Fibroblast of the aortic adventitia (primary cell): ENCODE measurements at regions not wholly inside any gene's neighbourhood (a gene's known extent, or its start where the extent isn't known, plus 50 kb on each side); places are given as distances from the start of the nearest gene placed in this dataset.

Source experiments
- DNase-seq: peaks from one replicate; pipeline ENCODE4 v3.0.0-alpha.2; 2010; ENCODE audit warnings: low read depth
- H3K4me3 ChIP-seq: 2 replicates; pipeline ENCODE4 v1.5.1; 2011; ENCODE audit warnings: low read depth, mild to moderate bottlenecking, control low read depth, low read length, moderate library complexity
- TF ChIP-seq, protein P1 (sequence below): IDR thresholded peaks from 2 replicates; pipeline ENCODE4 v1.5.1; 2011; ENCODE audit warnings: mild to moderate bottlenecking, low read length, control low read depth, inconsistent platforms; ENCODE audit not compliant: insufficient read depth

DNA sequence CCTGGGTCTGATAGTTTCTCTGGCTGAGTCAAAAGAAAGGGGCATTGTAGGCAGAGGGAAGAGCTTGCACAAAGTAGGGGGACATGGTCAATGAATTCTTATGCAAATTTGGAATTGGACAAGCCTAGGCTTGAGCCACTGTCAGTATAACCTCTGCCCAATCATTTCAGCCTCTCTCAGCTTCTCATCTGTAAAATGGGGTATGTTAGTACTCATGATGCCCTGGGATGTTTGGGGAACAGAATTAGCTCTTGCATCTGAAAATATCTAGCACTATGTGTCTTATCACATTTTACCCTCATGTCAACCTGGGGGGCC lies 148.6 kb downstream of the DHX35 start:
- no peak for DNase-seq
- no peak overlapping the region for H3K4me3 ChIP-seq
- TF ChIP-seq, protein P1, sequence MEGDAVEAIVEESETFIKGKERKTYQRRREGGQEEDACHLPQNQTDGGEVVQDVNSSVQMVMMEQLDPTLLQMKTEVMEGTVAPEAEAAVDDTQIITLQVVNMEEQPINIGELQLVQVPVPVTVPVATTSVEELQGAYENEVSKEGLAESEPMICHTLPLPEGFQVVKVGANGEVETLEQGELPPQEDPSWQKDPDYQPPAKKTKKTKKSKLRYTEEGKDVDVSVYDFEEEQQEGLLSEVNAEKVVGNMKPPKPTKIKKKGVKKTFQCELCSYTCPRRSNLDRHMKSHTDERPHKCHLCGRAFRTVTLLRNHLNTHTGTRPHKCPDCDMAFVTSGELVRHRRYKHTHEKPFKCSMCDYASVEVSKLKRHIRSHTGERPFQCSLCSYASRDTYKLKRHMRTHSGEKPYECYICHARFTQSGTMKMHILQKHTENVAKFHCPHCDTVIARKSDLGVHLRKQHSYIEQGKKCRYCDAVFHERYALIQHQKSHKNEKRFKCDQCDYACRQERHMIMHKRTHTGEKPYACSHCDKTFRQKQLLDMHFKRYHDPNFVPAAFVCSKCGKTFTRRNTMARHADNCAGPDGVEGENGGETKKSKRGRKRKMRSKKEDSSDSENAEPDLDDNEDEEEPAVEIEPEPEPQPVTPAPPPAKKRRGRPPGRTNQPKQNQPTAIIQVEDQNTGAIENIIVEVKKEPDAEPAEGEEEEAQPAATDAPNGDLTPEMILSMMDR = no peak

DNA sequence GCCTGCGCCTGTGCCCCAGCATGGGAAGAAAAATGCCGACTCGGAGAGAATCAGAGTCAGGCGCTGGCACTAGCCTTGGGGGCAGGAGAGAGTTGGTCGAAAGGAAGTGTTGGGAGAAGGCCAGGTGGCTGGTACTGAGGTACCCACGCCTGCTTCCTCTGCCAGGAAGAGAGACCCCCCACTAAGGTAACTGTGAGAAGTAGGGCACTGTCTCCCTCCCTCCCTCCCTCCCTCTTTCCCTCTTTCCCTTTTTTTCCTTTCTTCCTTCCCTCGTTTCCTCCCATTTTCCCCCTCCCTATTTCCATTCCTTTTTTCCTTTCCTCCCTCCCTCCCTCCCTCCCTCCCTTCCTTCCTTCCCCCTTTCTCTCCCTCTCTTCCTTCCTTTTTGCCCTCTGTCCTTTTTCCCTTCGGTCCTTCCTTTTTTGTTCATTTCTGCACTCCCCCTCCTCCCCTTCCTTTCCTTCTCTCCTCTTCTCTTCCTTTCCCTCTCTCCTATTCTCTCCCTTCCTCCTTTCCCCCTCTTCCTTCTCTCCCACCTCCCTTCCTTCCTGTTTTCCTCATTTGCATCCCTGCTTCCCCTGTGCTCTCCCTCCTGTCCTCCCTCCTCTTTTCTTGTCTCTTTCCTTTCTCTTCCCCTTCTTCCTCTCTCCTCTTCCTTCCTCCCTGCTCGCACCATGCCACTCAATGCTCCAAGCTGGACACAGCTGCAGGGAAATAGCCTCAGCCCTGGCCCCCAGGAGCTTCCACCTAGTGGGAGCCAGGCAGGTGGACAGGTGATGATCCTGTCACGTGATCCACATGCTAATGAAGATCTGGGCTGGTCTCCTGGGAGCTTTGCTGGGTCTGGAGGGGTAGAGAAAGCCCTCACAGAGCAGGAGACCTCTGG lies 148.0 kb downstream of the DHX35 start:
- TF ChIP-seq, protein P1 = no peak
- no peak for DNase-seq
- H3K4me3 ChIP-seq = no peak overlapping the region

DNA sequence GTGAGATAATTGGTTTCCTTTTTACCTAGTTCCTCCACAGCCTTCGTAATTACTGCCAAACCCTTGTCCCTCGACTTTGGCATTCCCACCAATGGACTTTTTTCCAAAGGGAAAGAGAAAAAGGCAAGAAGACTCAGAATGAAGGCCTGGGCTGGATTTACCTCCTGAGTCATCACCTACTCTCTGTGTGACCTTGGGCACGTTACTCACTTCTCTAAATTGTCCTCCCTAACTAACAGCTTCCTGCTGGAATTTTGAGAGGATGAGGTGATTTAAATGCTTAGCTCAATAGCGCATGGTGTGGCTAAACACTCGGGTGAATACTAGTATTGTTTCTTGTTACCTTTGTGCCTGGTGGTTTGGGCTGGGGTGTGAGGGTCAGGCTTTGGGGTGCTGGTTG lies 146.6 kb downstream of the DHX35 start:
- H3K4me3 ChIP-seq = no peak overlapping the region
- DNase-seq = peak; percentile 17
- TF ChIP-seq, protein P1 = no peak

DNA sequence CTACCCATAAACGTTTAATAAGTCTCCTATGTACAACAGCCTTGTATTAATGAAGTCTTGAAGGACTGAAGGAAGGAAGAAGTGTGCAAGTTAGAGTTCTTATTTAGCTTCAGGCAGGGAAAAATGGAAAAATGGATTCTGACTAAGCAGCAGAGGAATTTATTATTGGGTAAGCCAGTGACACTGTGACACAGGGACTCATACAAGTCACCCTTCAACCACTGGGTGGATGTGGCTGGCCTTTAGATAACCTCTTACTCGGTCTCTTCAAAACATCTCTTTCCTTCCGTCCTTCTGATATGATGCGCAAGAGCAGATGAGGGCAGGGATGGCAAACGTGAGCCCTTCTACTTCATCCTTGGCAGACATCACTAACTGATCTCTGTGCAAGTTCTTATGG lies 145.6 kb downstream of the DHX35 start:
- no peak for DNase-seq
- H3K4me3 ChIP-seq = no peak overlapping the region
- TF ChIP-seq, protein P1 = no peak

DNA sequence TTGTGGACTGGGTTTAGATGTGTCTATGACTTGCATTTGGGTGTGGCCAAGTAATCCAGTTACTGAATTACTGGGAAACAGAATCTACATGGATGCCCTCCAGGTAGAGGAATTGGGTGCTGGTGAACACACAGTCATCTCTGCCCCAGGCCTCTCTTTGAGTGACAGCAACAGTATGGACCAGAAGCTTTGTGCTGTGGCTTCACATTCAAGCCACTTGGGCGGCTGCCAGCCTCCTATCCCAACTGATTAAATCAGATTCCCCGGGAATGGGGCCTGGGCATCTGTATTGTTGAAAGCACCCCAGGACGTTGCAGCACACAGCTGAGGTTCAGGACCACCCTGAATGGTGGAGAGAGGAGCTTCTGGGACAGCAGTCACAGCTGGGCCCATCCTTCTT lies 144.6 kb downstream of the DHX35 start:
- H3K4me3 ChIP-seq = no peak overlapping the region
- TF ChIP-seq, protein P1 = no peak
- no peak for DNase-seq

DNA sequence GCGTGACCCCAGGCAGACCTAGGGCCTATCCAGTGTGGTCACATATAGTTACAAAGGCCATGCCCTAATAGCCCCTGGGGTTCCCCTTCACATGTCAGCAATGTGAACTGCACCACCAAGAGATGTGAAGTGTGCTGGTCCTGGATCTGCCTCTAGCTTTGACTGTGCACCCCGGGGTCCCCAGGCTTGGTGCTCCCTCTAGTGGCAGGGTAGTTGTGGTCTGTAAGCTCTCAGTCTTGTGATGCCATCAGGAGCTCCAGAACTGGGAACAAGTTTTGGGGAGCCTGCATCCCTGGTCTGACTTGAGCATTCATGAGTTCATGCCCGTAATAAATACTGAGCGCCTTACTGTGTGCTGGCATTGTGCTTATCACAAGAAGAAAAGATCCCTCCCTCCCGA lies 143.4 kb downstream of the DHX35 start:
- no peak overlapping the region for H3K4me3 ChIP-seq
- no peak for DNase-seq
- TF ChIP-seq, protein P1 = no peak

DNA sequence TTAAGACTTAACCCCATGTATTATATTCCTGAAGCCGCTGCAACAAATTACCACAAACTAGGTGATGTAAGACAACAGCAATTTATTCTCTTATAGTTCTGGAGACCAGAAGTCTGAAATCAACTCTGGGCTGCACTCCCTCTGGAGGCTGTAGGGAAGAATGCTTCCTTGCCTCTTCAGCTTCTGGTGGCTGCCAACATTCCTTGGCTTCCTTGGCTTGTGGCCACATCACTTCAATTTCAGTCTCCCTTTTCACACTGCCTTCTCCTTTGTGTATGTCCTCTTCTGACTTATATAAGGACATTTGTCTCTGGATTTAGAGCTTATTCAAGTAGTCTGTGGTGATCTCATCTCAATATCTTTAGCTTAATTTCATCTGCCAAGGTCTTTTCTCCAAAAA lies 141.6 kb downstream of the DHX35 start:
- TF ChIP-seq, protein P1 = peak; percentile 30
- peak; percentile 41 for DNase-seq

More for the DNA sequence above, 141.6 kb downstream of the DHX35 start:
- H3K4me3 ChIP-seq = no peak overlapping the region
